ENCODE measurements at regions not wholly inside any gene's neighbourhood (a gene's known extent, or its start where the extent isn't known, plus 50 kb on each side); places are given as distances from the start of the nearest gene placed in this dataset.
"Not testable (repeated sequence)": the region's sequence is repeated elsewhere in the genome, so short reads cannot be mapped to it uniquely, and the experiment has no call there.

- TF ChIP-seq CTCF (conservative IDR thresholded peaks at IDR 0.05 in 1 of 2, IDR thresholded peaks at IDR 0.05 in 1 of 2; ENCODE audit: low read depth in 1 of 2, low read length in 2 of 2); EZH2 (IDR thresholded peaks at IDR 0.05; ENCODE audit: low read length, missing control alignments): not testable (repeated sequence)
These were observed 123.7 kb upstream of the MTLN start for GRCh38 chr2:110336071-110336470.
